H1 (cell line): ENCODE measurements at regions not wholly inside any gene's neighbourhood (a gene's known extent, or its start where the extent isn't known, plus 50 kb on each side); places are given as distances from the start of the nearest gene placed in this dataset.

Experiments used
- CTCF ChIA-PET: fragments of 300-600 bp; sonication (Branson Sonifier 250); formaldehyde crosslinking; loops from one replicate; lab custom pipeline; 2021; ENCODE audit not compliant: partially characterized antibody; lab: Charles Lee
- POLR2A ChIA-PET: fragments of 300-600 bp; sonication (Branson Sonifier 250); formaldehyde crosslinking; loops from one replicate; lab custom pipeline; 2021; ENCODE audit warnings: inconsistent platforms; ENCODE audit not compliant: partially characterized antibody; lab: Charles Lee
- DNase-seq, 2 experiments: peaks; one replicate each; pipeline versions ENCODE4 v3.0.0 to v3.0.0-alpha.2; 2010 to 2022; ENCODE audit warnings: low spot score in 2 of 2, low read depth in 1 of 2, mixed read lengths in 1 of 2
- FAIRE-seq: peaks from 2 replicates; lab custom pipeline; 2011; peaks lifted over from hg19 to GRCh38; lab: Jason Lieb, UNC
- H2AFZ ChIP-seq: 2 replicates; pipeline ENCODE4 v1.8.1; 2012; ENCODE audit warnings: low read length, inconsistent platforms
- H2AK5ac ChIP-seq: 2 replicates; pipeline ENCODE4 v1.6.1; 2013; ENCODE audit warnings: low read depth, low read length
- H2BK120ac ChIP-seq: replicated peaks from 2 replicates; pipeline ENCODE3; 2013; ENCODE audit warnings: low read depth, low read length, inconsistent platforms
- H2BK12ac ChIP-seq: 2 replicates; pipeline ENCODE4 v1.6.1; 2013; ENCODE audit warnings: low read depth, low read length
- H2BK15ac ChIP-seq: 2 replicates; pipeline ENCODE4 v1.6.1; 2013; ENCODE audit warnings: low read length
- H2BK20ac ChIP-seq: 2 replicates; pipeline ENCODE4 v1.6.1; 2013; ENCODE audit warnings: low read length
- H2BK5ac ChIP-seq: 2 replicates; pipeline ENCODE4 v1.6.1; 2013; ENCODE audit warnings: low read depth, low read length
- H3K14ac ChIP-seq: 2 replicates; pipeline ENCODE4 v1.6.1; 2013; ENCODE audit warnings: inconsistent platforms; ENCODE audit not compliant: insufficient read length
- H3K18ac ChIP-seq: 2 replicates; pipeline ENCODE4 v1.6.1; 2013; ENCODE audit warnings: low read length; ENCODE audit errors: extremely low read depth
- H3K23ac ChIP-seq: 2 replicates; pipeline ENCODE4 v1.6.1; 2013; ENCODE audit warnings: inconsistent platforms; ENCODE audit not compliant: insufficient read length
- H3K23me2 ChIP-seq: 2 replicates; pipeline ENCODE4 v1.6.1; 2013; ENCODE audit warnings: low read depth, low read length
- H3K27ac ChIP-seq: 2 replicates; pipeline ENCODE4 v1.6.1; 2011; ENCODE audit warnings: low read depth, low read length, inconsistent platforms
- H3K27me3 ChIP-seq, 4 experiments: replicated peaks in 1 of 4; 1 replicate in 1 of 4; 2 replicates in 3 of 4; pipeline versions ENCODE4 v1.6.1 to v1.8.1; 2011 to 2013; ENCODE audit warnings: low read length in 3 of 4, mild to moderate bottlenecking in 3 of 4, inconsistent platforms in 2 of 4, mixed read lengths in 2 of 4, moderate library complexity in 1 of 4; ENCODE audit not compliant: control insufficient read depth in 3 of 4, insufficient read depth in 3 of 4; ENCODE audit errors: extremely low read depth in 1 of 4
- H3K36me3 ChIP-seq, 4 experiments: 2 replicates each; pipeline versions ENCODE4 v1.6.1 to v1.8.1; 2011 to 2013; ENCODE audit warnings: mild to moderate bottlenecking in 4 of 4, low read length in 3 of 4, moderate library complexity in 2 of 4, control low read depth in 1 of 4, inconsistent platforms in 1 of 4; ENCODE audit not compliant: insufficient read depth in 4 of 4, control insufficient read depth in 2 of 4
- H3K4ac ChIP-seq: replicated peaks from 2 replicates; pipeline ENCODE3; 2013; ENCODE audit warnings: low read length, low read depth, mixed read lengths, inconsistent platforms; ENCODE audit not compliant: insufficient read length
- H3K4me1 ChIP-seq, 4 experiments: replicated peaks in 1 of 4; 1 replicate in 1 of 4; 2 replicates in 3 of 4; pipeline versions ENCODE4 v1.6.1 to v1.8.1; 2011 to 2013; ENCODE audit warnings: low read length in 3 of 4, inconsistent platforms in 2 of 4, mixed read lengths in 1 of 4; ENCODE audit not compliant: insufficient read depth in 4 of 4, control insufficient read depth in 3 of 4
- H3K4me2 ChIP-seq, 2 experiments: 2 replicates each; pipeline versions ENCODE4 v1.6.1 to v1.8.1; 2011 to 2013; ENCODE audit warnings: low read depth in 2 of 2, low read length in 2 of 2, control low read depth in 1 of 2, inconsistent platforms in 1 of 2, mild to moderate bottlenecking in 1 of 2; ENCODE audit not compliant: insufficient read depth in 1 of 2
- H3K4me3 ChIP-seq, 4 experiments: fragments of 200-600, 300-600 bp in 1 of 4; sonication (generic), shearing (Covaris generic), sonication (Bioruptor Twin) in 1 of 4; 2 replicates each; pipeline versions ENCODE4 v1.5.1 to v1.8.1; 2011 to 2016; ENCODE audit warnings: low read length in 4 of 4, low read depth in 3 of 4, control low read depth in 2 of 4, inconsistent platforms in 2 of 4, mild to moderate bottlenecking in 2 of 4, mixed read lengths in 1 of 4, moderate library complexity in 1 of 4; ENCODE audit not compliant: insufficient read depth in 2 of 4; ENCODE audit errors: extremely low read depth in 1 of 4
- H3K56ac ChIP-seq: replicated peaks from 2 replicates; pipeline ENCODE3; 2013; ENCODE audit warnings: low read depth, mild to moderate bottlenecking, mixed read lengths, low read length, inconsistent platforms; ENCODE audit not compliant: insufficient read length
- H3K79me1 ChIP-seq: 2 replicates; pipeline ENCODE4 v1.6.1; 2013; ENCODE audit warnings: low read depth, low read length, control low read depth
- H3K79me2 ChIP-seq, 2 experiments: 2 replicates each; pipeline versions ENCODE4 v1.6.1 to v1.8.1; 2012 to 2013; ENCODE audit warnings: low read length in 2 of 2, mild to moderate bottlenecking in 2 of 2, inconsistent platforms in 1 of 2; ENCODE audit not compliant: insufficient read depth in 2 of 2, control insufficient read depth in 1 of 2
- H3K9ac ChIP-seq, 4 experiments: replicated peaks in 1 of 4; 1 replicate in 1 of 4; 2 replicates in 3 of 4; pipeline versions ENCODE4 v1.6.1 to v1.8.1; 2011 to 2013; ENCODE audit warnings: low read depth in 3 of 4, low read length in 3 of 4, control low read depth in 2 of 4, mild to moderate bottlenecking in 2 of 4, moderate library complexity in 2 of 4, inconsistent platforms in 1 of 4; ENCODE audit errors: extremely low read depth in 1 of 4
- H3K9me3 ChIP-seq, 2 experiments: 2 replicates each; pipeline versions ENCODE4 v1.6.1 to v1.8.1; 2012 to 2013; ENCODE audit warnings: mild to moderate bottlenecking in 2 of 2, moderate library complexity in 2 of 2, control low read depth in 1 of 2, inconsistent platforms in 1 of 2, low read depth in 1 of 2, low read length in 1 of 2, mixed read lengths in 1 of 2; ENCODE audit not compliant: insufficient read depth in 2 of 2
- H4K20me1 ChIP-seq, 2 experiments: replicated peaks in 1 of 2; 2 replicates each; pipeline versions ENCODE3 to v1.8.1; 2011 to 2013; ENCODE audit warnings: inconsistent platforms in 2 of 2, low read length in 2 of 2, mild to moderate bottlenecking in 1 of 2; ENCODE audit not compliant: insufficient read depth in 2 of 2, control insufficient read depth in 1 of 2
- H4K5ac ChIP-seq: 2 replicates; pipeline ENCODE4 v1.6.1; 2013; ENCODE audit warnings: low read length, low read depth, mixed read lengths, inconsistent platforms; ENCODE audit not compliant: insufficient read length
- H4K8ac ChIP-seq: 2 replicates; pipeline ENCODE4 v1.8.0; 2013; ENCODE audit warnings: mild to moderate bottlenecking, moderate library complexity, low read length, inconsistent platforms; ENCODE audit not compliant: insufficient read depth; ENCODE audit errors: extremely low read depth
- H4K91ac ChIP-seq: replicated peaks from 2 replicates; pipeline ENCODE3; 2013; ENCODE audit warnings: low read length, mixed read lengths, inconsistent platforms; ENCODE audit not compliant: insufficient read length
- GABPA ChIP-seq: IDR thresholded peaks from 2 replicates; pipeline ENCODE4 v1.6.1; 2011; ENCODE audit warnings: mild to moderate bottlenecking, low read length, moderate library complexity, borderline replicate concordance; ENCODE audit not compliant: insufficient read depth
- JUN ChIP-seq: IDR thresholded peaks from 2 replicates; pipeline ENCODE4 v1.6.1; 2011; ENCODE audit warnings: low read depth, mild to moderate bottlenecking, improper control_type of control experiment, low read length
- NRF1 ChIP-seq: IDR thresholded peaks from 2 replicates; pipeline ENCODE4 v1.6.1; 2011; ENCODE audit warnings: mild to moderate bottlenecking, low read depth, low read length, improper control_type of control experiment
- RFX5 ChIP-seq: IDR thresholded peaks from 2 replicates; pipeline ENCODE4 v1.6.1; 2011; ENCODE audit warnings: low read depth, low read length, improper control_type of control experiment, borderline replicate concordance
- WGBS, 2 experiments: shearing (Covaris generic) in 1 of 2; methylation state at CpG; one replicate each; pipeline versions ENCODE4 v1.1.6 to v1.1.7; 2013 to 2015; ENCODE audit warnings: low lambda C conversion rate in 2 of 2, mixed read lengths in 2 of 2, inconsistent platforms in 1 of 2, low coverage in 1 of 2, missing lambda C conversion rate in 1 of 2; ENCODE audit not compliant: insufficient replicate concordance in 2 of 2, insufficient coverage in 1 of 2, insufficient read length in 1 of 2; ENCODE audit errors: extremely low coverage in 1 of 2, missing lambda C conversion rate in 1 of 2; 5-methylcytosine and 5-hydroxymethylcytosine counted together
- TF ChIP-seq, protein P1 (sequence below): IDR thresholded peaks from 2 replicates; pipeline ENCODE4 v1.6.1; 2012; ENCODE audit warnings: inconsistent platforms

DNA sequence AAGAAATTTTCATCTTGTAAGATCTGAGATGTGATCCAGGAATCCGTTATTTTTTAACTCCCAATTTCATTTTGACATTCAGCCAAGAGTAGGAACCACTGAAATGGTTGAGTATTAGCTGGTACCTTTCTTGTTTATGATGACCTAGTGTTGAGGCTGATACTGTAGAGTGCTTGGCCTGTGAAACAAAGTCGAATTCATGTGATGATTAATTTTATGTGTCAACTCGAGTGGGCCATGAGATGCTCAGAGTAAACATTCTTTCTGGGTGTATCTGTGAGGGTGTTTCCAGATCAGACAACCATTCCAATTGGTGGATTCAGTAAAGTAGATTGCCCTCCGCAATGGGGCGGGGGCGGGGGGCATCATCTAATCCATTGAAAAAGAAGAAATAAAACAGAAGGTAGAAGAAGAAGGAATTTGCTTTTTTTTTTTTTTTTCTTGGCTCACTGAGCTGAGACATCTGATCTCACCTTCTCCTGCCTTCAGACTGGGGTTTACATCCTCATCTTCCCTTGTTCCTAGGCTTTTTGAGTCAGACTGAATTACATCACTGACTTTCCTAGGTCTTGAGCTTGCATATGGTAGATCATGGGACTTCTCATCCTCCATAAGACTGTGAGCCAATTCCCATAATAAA lies 264.6 kb upstream of the KCNJ16 start:
- CTCF ChIA-PET, result no interaction called here
- Histone ChIP-seq H3K23me2 (no peaks in the 10 kb centered on the region), H3K4ac (no peak overlapping the region), H3K4me2 (no peak overlapping the region), H3K4me1 (no peaks in the 10 kb centered on the region), H3K27ac (no peak overlapping the region), H2BK15ac (no peak overlapping the region), H4K20me1 (no peaks in the 10 kb centered on the region), H4K91ac (no peak overlapping the region), H3K4me3 (no peak overlapping the region), H3K27me3 (no peaks in the 10 kb centered on the region), H4K8ac (no peak overlapping the region), H2AFZ (no peak overlapping the region), H3K9me3 (no peaks in the 10 kb centered on the region), H3K9ac (no peak overlapping the region), H3K14ac (no peak overlapping the region), H2BK120ac (no peak overlapping the region), H2AK5ac (no peak overlapping the region), H3K79me1 (no peaks in the 10 kb centered on the region), H3K18ac (no peak overlapping the region), H3K23ac (no peak overlapping the region), H2BK12ac (no peak overlapping the region), H3K36me3 (no peaks in the 10 kb centered on the region), H4K5ac (no peak overlapping the region), H3K79me2 (no peaks in the 10 kb centered on the region), H3K56ac (no peak overlapping the region), H2BK20ac (no peak overlapping the region), H2BK5ac (no peak overlapping the region)
- POLR2A ChIA-PET, result no interaction called here
- TF ChIP-seq JUN, result no peak
- TF ChIP-seq RFX5, result no peak
- no peak for TF ChIP-seq GABPA
- no peak for TF ChIP-seq NRF1
- TF ChIP-seq, protein P1, sequence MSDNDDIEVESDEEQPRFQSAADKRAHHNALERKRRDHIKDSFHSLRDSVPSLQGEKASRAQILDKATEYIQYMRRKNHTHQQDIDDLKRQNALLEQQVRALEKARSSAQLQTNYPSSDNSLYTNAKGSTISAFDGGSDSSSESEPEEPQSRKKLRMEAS, result no peak
- DNase-seq (no peak), FAIRE-seq (no peak)
- 94% methylated on average over 6 of the region's 6 CpGs; no CpG with 5 or more reads in 1 of the 2 experiments for WGBS, 2 experiments
